DND-41 (cell line): ENCODE measurements at regions not wholly inside any gene's neighbourhood (a gene's known extent, or its start where the extent isn't known, plus 50 kb on each side); places are given as distances from the start of the nearest gene placed in this dataset.

ENCODE experiments used
- ATAC-seq: fragments of 200-7000 bp; cut with Tn5 transposase; 3 replicates; pipeline ENCODE4 v1.9.1; 2021; ENCODE audit warnings: low read depth; ENCODE audit not compliant: insufficient read depth
- DNase-seq: peaks from one replicate; pipeline ENCODE4 v3.0.0-alpha.2; 2020
- H2AFZ ChIP-seq: 2 replicates; pipeline ENCODE4 v1.6.0; 2012; ENCODE audit warnings: low read depth, low read length
- H3K27ac ChIP-seq: 2 replicates; pipeline ENCODE4 v1.5.1; 2012; ENCODE audit warnings: low read length, inconsistent platforms
- H3K27me3 ChIP-seq: fragments of 200-600 bp; sonication (generic); 2 replicates; pipeline ENCODE4 v1.6.0; 2012; ENCODE audit warnings: low read length, mild to moderate bottlenecking, inconsistent platforms; ENCODE audit not compliant: insufficient read depth, poor library complexity
- H3K36me3 ChIP-seq: 2 replicates; pipeline ENCODE4 v1.5.1; 2012; ENCODE audit warnings: low read length, inconsistent platforms; ENCODE audit not compliant: insufficient read depth
- H3K4me1 ChIP-seq: 2 replicates; pipeline ENCODE4 v1.5.1; 2012; ENCODE audit warnings: mild to moderate bottlenecking, low read length; ENCODE audit not compliant: insufficient read depth
- H3K4me2 ChIP-seq: 2 replicates; pipeline ENCODE4 v1.6.0; 2012; ENCODE audit warnings: mild to moderate bottlenecking, moderate library complexity, low read length, inconsistent platforms; ENCODE audit not compliant: insufficient read depth
- H3K4me3 ChIP-seq, 2 experiments: fragments of 200-600 bp in 1 of 2; shearing (Covaris generic) in 1 of 2; 2 replicates each; pipeline ENCODE4 v1.5.1; 2012 to 2016; ENCODE audit warnings: inconsistent platforms in 2 of 2, low read length in 2 of 2, mild to moderate bottlenecking in 2 of 2, low read depth in 1 of 2, moderate library complexity in 1 of 2
- H3K79me2 ChIP-seq: 2 replicates; pipeline ENCODE4 v1.6.0; 2012; ENCODE audit warnings: low read length, inconsistent platforms; ENCODE audit not compliant: insufficient read depth
- H3K9ac ChIP-seq: 2 replicates; pipeline ENCODE4 v1.6.0; 2012; ENCODE audit warnings: low read depth, mild to moderate bottlenecking, inconsistent platforms, low read length, moderate library complexity
- H3K9me3 ChIP-seq: 2 replicates; pipeline ENCODE4 v1.5.1; 2012; ENCODE audit warnings: low read length, moderate library complexity, mild to moderate bottlenecking, inconsistent platforms; ENCODE audit not compliant: insufficient read depth, severe bottlenecking
- H4K20me1 ChIP-seq: 2 replicates; pipeline ENCODE4 v1.6.0; 2012; ENCODE audit warnings: low read length; ENCODE audit not compliant: insufficient read depth
- CTCF ChIP-seq: IDR thresholded peaks from 2 replicates; pipeline ENCODE4 v1.5.1; 2012; ENCODE audit warnings: borderline replicate concordance, low read length, moderate library complexity, mild to moderate bottlenecking; ENCODE audit not compliant: poor library complexity, severe bottlenecking; ENCODE audit errors: extremely low read depth
- EZH2 ChIP-seq: IDR thresholded peaks from 3 replicates; pipeline ENCODE4 v1.6.1; 2012; ENCODE audit warnings: borderline replicate concordance, low read depth, mild to moderate bottlenecking, moderate library complexity, low read length, inconsistent platforms; ENCODE audit not compliant: severe bottlenecking

- no peaks in the 10 kb centered on the region for H3K36me3 ChIP-seq
- no peak overlapping the region for H3K27ac ChIP-seq
- H2AFZ ChIP-seq, result no peak overlapping the region
- H3K4me1 ChIP-seq, result no peaks in the 10 kb centered on the region
- H3K9me3 ChIP-seq, result no peaks in the 10 kb centered on the region
- H3K79me2 ChIP-seq, result no peaks in the 10 kb centered on the region
- DNase-seq (no peak), ATAC-seq (no peak)
- H3K4me2 ChIP-seq, result no peak overlapping the region
- no peaks in the 10 kb centered on the region for H3K27me3 ChIP-seq
- TF ChIP-seq CTCF (no peak), EZH2 (no peak)
- no peak overlapping the region for H3K4me3 ChIP-seq
- no peaks in the 10 kb centered on the region for H4K20me1 ChIP-seq
- H3K9ac ChIP-seq, result no peak overlapping the region
These were observed 115.9 kb upstream of the BEND6 start for GRCh38 chr6:56838965-56839364.

GRCh38 chr6:56838016-56838555, 116.8 kb upstream of the BEND6 start:
- no peak overlapping the region for H3K27ac ChIP-seq
- H3K9ac ChIP-seq, result no peak overlapping the region
- H3K36me3 ChIP-seq, result no peaks in the 10 kb centered on the region
- ATAC-seq, result no peak
- H3K79me2 ChIP-seq, result no peaks in the 10 kb centered on the region
- H4K20me1 ChIP-seq, result no peaks in the 10 kb centered on the region
- H3K4me2 ChIP-seq, result no peak overlapping the region
- H3K4me1 ChIP-seq, result no peaks in the 10 kb centered on the region
- TF ChIP-seq EZH2, result no peak
- no peaks in the 10 kb centered on the region for H3K27me3 ChIP-seq
- DNase-seq, result no peak
- H3K9me3 ChIP-seq, result no peaks in the 10 kb centered on the region
- no peak overlapping the region for H3K4me3 ChIP-seq
- H2AFZ ChIP-seq, result no peak overlapping the region

- H3K9me3 ChIP-seq, result no peaks in the 10 kb centered on the region
- ATAC-seq (no peak), DNase-seq (no peak)
- H3K4me1 ChIP-seq, result no peaks in the 10 kb centered on the region
- H3K4me3 ChIP-seq, result no peak overlapping the region
- no peak for TF ChIP-seq CTCF
- no peak for TF ChIP-seq EZH2
- H3K27ac ChIP-seq, result no peak overlapping the region
- no peaks in the 10 kb centered on the region for H3K36me3 ChIP-seq
- no peak overlapping the region for H2AFZ ChIP-seq
- H3K4me2 ChIP-seq, result no peak overlapping the region
- no peaks in the 10 kb centered on the region for H3K27me3 ChIP-seq
- H4K20me1 ChIP-seq, result no peaks in the 10 kb centered on the region
- H3K9ac ChIP-seq, result no peak overlapping the region
- H3K79me2 ChIP-seq, result no peaks in the 10 kb centered on the region
These were observed 117.5 kb upstream of the BEND6 start for GRCh38 chr6:56837322-56837894.

- Histone ChIP-seq H3K27ac (no peak overlapping the region), H3K4me1 (no peaks in the 10 kb centered on the region), H3K4me3 (no peak overlapping the region), H3K36me3 (no peaks in the 10 kb centered on the region), H3K9me3 (no peaks in the 10 kb centered on the region), H4K20me1 (no peaks in the 10 kb centered on the region), H3K4me2 (no peak overlapping the region), H3K79me2 (no peaks in the 10 kb centered on the region), H3K9ac (no peak overlapping the region), H2AFZ (no peak overlapping the region), H3K27me3 (no peaks in the 10 kb centered on the region)
- TF ChIP-seq EZH2 (no peak), CTCF (no peak)
- DNase-seq (no peak), ATAC-seq (no peak)
These were observed 119.3 kb upstream of the BEND6 start for GRCh38 chr6:56835612-56836011.
